GM18868 (cell line): ENCODE measurements at regions not wholly inside any gene's neighbourhood (a gene's known extent, or its start where the extent isn't known, plus 50 kb on each side); places are given as distances from the start of the nearest gene placed in this dataset.
A peak's percentile ranks its signal among the peaks of the same experiment; 100 is the strongest.
"Not testable (repeated sequence)": the region's sequence is repeated elsewhere in the genome, so short reads cannot be mapped to it uniquely, and the experiment has no call there.

Experiments
- ATAC-seq: cut with Tn5 transposase; IDR thresholded peaks from one replicate; pipeline ENCODE4 v1.9.1; 2021; ENCODE audit warnings: mild to moderate bottlenecking, moderate library complexity; ENCODE audit not compliant: unreplicated experiment

GRCh38 chr5:145467446-145467845 lies 367.7 kb downstream of the PRELID2 start:
- no peak for ATAC-seq

GRCh38 chr5:145466533-145466932 lies 368.6 kb downstream of the PRELID2 start:
- no peak for ATAC-seq

GRCh38 chr5:145465474-145466263 lies 369.5 kb downstream of the PRELID2 start:
- ATAC-seq: no peak

GRCh38 chr5:145464171-145464570 lies 371.0 kb downstream of the PRELID2 start:
- no peak for ATAC-seq

GRCh38 chr5:145463634-145464033 lies 371.5 kb downstream of the PRELID2 start:
- no peak for ATAC-seq

- ATAC-seq: no peak
Measured at GRCh38 chr5:145462525-145462924, 372.6 kb downstream of the PRELID2 start.

- ATAC-seq: no peak
Measured at GRCh38 chr5:145450286-145450885, 384.8 kb downstream of the PRELID2 start.

- no peak for ATAC-seq
Measured at GRCh38 chr5:145449794-145450193, 385.3 kb downstream of the PRELID2 start.

DNA sequence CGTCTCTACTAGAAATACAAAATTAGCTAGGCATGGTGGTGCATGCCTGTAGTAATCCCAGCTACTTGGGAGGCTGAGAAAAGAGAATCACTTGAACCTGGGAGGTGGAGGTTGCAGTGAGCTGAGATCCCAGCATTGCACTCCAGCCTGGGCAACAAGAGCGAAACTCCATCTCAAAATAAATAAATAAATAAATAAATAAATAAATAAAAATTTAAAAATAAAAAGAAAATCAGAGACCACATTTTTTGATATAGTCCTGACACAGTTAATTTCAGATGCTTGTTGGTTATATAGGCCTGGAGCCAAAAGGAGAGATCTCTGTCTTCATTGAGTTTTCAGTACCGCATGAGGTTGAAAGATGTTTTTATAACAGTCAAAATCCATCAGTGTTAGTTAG lies 388.3 kb downstream of the PRELID2 start:
- ATAC-seq: not testable (repeated sequence)

GRCh38 chr5:145446412-145446811 lies 388.7 kb downstream of the PRELID2 start:
- no peak for ATAC-seq

- ATAC-seq: no peak
Measured at GRCh38 chr5:145445027-145445426, 390.1 kb downstream of the PRELID2 start.

DNA sequence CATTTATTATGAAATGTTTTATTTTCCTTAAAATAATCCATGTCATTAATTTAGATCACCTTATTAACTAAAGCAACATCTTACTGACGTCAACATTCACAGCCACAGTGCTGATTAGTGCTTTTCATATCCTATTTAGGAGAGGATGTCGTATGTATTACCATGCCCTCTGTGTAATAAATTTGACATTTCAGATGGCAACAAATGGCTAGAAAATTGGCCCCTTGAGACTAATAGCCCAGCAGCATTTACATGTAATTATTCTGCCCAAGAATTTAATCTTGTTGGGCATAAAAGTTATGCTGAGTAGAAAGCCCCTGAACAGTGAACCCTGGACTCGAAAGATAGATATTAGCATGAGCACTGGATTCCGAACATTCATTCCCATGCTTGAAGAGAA lies 391.2 kb downstream of the PRELID2 start:
- no peak for ATAC-seq

GRCh38 chr5:145443366-145443765 lies 391.8 kb downstream of the PRELID2 start:
- no peak for ATAC-seq

DNA sequence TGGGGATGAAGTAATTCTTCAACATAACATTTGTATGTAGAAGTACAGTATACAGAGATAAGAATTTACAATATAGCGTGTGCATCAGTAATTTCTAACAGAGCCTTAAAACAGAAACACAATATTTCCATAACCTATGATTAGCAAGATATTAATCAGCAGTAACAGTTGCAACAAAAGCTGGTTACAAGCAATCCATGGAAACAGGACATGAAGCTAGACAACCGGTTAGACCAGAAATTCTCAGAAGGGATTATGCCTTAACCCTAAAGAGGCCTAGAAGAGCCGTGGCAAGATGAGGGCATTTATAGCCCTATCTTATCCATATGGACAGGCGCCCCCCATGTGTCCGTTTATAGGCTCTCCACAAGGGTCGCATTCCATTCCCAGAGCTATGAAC lies 392.5 kb downstream of the PRELID2 start:
- ATAC-seq: not testable (repeated sequence)

GRCh38 chr5:145441228-145441627 lies 393.9 kb downstream of the PRELID2 start:
- ATAC-seq: no peak

GRCh38 chr5:145437627-145438026 lies 397.5 kb downstream of the PRELID2 start:
- no peak for ATAC-seq

GRCh38 chr5:145433077-145433476 lies 402.1 kb downstream of the PRELID2 start:
- ATAC-seq: no peak

- peak; percentile 74 for ATAC-seq
Measured at GRCh38 chr5:145429170-145429569, 406.0 kb downstream of the PRELID2 start.

GRCh38 chr5:145408048-145408341 lies 427.1 kb downstream of the PRELID2 start:
- ATAC-seq: peak; percentile 77

- peak; percentile 76 for ATAC-seq
Measured at GRCh38 chr5:145407300-145408047, 427.7 kb downstream of the PRELID2 start.

GRCh38 chr5:145403992-145404391 lies 431.1 kb downstream of the PRELID2 start:
- ATAC-seq: no peak

GRCh38 chr5:145396888-145397287 lies 438.3 kb downstream of the PRELID2 start:
- ATAC-seq: no peak
